ENCODE measurements at regions not wholly inside any gene's neighbourhood (a gene's known extent, or its start where the extent isn't known, plus 50 kb on each side); places are given as distances from the start of the nearest gene placed in this dataset.

DNA sequence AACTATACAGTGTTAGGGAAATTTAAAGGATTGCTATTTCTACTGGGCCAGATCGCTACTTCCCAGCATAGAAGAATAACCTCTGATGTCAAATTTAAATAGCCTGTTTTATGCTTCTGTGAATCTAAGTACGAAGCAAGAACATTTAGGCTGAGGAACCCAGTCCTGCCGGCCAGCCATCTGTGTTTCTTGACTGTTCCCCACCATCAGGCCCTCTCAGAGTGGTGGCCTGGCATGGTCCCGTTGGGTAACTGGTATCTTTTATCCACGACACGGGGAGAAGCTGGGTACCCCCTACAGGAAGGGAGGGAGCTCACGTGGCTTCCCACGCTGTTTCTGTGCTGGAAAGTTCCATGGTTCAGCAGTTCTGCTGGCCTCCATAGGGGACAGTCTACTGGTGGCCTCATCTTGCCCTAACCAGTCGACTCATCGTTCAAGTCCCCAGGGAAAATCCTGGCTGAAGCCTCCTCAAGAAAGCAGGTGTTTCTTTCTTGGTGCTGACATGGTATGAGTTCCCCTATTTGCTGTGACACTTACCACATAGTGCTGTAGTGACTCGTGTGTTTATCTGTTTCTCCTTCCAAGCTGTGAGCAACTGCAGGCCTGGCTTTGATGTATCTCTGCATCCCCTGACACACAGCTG lies 201.7 kb upstream of the NLRP1 start:
- no peak for DNase-seq (ENCODE audit: low spot score)

DNA sequence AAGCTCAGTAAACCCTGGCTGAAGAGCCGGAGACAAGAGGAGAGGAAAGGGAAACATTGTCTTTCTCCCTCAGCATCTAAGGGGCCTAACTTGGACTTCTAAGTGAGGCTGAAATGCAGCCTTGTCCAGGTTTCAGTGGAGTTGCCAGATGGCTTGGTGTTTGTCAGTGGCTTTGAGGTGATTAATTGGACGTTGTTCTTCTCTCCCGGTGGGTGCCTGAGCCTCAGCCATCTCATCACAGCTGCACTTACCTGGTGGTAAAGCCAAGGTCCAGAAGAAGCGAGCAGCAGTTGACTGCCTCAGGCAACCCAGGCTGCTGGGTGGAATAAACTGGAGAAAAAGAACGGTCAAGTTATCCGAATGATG lies 202.2 kb upstream of the NLRP1 start:
- no peak for DNase-seq (ENCODE audit: low spot score)

DNA sequence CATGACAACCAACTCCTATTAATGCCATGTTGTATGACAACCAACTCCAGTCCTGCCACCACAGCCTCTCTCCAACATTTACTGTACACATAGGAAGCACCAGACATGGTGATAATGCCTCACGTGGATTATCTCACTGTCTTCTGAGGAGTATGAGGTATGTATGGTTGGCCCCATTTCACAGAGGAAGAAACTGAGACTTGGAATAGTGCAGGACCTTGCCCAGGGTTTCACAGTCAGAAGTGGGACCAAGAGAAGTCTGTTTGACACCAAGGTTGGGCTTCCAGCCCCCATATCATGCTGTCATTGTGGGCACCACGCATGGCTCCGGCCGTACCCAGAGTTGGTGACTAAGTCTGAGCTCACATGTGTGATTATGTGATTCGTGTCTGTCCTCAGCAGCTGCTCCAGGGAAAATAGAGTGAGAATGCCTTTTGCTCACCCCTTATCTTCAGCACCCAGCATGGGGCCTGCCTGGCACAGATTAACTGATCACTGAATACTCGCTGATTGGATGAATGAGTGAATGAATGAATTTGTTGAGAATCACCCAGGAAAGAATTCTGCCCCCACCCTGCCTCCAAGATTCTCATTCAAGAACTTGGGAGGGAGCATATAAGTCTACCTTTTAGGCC lies 204.1 kb upstream of the NLRP1 start:
- DNase-seq (ENCODE audit: low spot score), result no peak

DNA sequence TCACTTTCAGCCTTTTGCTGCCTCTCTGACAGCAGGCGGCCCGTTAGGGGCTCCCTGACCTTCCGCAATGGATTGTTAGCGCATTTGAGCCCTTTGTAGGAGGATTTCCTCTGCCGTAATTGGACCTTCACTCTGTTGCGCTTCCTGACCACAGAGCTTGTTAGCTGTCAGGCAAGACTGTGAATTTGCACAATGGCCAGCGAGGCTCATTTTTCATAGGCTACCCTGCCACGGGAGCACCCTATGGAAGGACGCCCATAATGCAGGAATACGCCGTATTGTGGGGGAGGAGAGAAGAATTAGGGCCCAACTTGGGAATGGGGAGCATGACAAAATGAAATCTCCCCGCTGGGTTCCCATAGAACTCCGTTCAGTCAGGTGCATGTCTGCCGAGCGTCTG lies 205.2 kb upstream of the NLRP1 start:
- DNase-seq (ENCODE audit: low spot score), result no peak

DNA sequence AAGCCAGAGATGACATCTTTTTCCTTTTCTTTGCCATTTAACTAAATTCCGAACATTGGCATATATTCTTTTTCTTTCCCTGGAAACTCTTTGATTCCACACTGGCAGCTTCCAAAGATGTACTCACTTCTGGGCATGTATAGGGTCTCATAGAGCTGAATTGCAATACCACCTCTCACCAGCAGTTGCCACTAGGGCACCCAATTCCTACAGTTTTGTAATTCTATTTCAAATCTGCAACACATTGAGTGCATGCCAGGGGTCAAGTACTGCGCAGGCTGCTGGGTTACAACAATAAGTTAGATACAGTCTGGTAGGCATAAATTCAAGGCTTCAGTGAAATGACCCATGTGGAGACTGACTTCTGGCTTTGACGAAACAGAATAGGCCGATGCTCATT lies 208.8 kb upstream of the NLRP1 start:
- DNase-seq (ENCODE audit: low spot score), result no peak

DNA sequence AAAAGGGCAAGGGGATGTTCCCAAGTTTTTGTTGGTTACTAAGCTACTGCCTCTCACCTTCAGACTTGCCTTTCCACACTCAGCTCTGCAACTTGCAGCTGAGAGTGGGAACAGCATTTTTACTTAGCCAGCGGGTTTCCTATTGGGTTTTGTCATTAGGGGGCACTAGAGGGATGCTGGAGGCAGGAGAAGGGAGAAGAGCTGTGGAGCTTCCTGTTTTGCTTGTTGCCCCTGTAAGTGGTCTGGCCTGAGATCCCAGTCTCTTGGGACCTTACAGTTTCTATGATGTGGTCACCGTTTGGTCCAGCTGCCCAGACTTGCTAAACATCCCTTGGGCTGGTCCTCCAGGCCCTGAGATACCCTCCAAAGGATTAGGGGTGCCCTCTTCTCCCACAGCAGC lies 209.6 kb upstream of the NLRP1 start:
- DNase-seq (ENCODE audit: low spot score), result no peak

DNA sequence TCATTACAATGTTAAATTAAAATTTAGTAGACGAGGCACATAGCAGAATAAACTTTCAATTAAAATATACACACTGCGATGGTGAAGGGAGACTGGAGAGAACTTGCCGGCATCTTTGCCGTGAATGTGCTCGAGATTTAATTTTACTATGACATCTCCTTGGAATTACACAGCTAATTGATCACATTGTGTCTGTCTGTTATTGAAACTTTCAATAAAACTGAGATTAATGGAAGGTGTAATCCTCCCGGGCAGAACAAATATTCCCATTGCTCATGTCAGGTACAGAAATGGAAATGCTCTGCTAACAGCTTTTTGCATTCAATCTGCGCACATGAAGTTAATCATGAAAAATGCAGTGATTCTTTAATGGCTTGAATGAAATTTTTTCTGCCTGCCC lies 210.1 kb upstream of the NLRP1 start:
- no peak for DNase-seq (ENCODE audit: low spot score)

DNA sequence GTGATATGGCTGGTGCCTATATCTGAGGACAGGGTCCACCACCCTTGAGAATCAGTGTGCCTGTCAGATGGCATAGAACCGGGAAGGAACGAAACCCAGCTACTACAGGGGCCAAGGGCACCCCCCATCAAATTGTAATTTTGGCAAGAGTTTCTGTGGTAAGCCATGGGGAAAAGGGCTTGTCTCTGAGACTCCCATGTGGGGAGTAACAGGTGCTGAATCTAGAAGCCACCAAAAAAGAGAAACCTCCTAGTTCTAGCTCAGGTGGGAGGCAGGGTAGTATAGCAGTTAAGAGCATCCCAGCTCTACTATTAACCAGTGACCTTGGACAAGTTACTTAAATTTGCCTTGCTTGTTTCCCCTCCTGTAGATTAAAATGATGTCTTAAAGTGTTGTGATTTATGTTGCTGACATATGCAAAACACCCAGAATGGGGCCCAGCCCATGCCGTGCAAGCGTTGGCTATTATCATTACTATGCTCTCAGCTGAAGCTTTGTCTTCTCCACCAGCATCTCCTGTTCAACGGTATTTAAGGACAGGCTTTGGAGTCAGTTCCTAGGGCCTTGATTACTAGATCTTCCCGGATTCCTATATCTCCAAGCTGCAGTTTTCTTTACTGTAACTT lies 210.7 kb upstream of the NLRP1 start:
- no peak for DNase-seq (ENCODE audit: low spot score)

DNA sequence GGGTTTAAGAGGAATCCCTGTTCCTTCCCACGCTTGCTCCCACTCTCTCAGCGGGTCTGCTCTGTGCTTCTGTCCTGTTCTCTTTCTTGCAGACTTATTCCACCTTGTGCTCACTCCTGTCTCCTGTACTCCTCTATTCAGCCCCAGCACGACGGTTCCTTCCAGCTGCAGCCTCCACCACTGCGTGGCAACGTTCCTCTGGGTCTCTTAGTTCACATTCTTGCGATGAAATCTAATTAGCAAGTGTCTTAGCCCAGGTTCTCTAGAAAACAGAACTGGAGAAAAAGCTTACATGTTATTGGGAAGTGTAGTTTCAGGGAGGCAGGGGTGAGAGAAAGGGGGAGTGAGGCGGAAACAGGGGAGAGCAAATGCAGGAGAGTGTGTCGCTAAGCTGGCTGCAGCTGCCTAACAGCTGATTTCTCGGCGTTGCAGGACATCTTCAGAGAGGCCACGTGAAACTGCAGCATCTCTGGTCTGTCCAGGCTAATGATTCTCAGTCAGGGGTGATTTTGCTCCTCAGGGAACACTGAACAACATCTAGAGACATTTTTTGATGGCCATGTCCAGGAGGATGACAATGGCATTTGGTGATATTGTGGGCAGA lies 213.2 kb upstream of the NLRP1 start:
- DNase-seq (ENCODE audit: low spot score), result no peak

DNA sequence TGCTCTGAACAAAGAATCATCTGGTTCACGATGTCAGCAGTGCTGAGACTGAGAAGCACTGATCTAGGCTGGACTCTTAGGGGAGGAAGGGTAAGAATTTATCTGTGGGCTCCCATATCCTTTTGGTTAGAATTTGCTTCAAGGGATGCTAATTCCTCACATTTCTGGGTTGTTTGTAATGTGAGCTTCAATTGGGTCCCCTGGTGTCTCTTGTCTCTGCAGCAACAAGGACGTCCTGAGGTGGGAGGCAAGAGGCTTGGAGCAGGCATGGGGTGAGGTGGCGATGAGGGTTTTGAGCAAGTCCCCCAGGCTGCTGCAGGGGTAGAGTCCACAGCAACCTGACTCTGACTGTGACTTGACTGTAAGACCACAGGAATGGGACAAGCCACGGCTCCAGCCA lies 213.8 kb upstream of the NLRP1 start:
- no peak for DNase-seq (ENCODE audit: low spot score)

DNA sequence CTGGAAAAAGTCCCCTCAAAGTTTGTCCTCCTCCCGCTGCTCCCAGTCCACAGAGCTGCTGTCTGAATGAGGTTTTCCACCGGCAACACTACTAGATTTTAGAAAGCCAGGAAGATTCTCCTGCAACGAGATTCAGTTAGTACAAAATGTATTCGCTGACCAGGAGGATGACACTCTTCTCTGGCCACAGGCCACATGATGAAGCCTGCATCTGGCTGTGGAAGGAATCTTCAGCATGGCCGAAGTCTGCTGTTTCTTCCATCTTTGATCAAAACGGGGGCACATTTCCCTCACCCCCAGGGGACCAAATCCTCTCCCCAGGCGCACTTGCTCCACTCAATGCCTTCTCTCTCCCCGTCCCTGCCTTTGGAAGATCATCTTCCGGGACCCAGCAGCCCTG lies 215.8 kb upstream of the NLRP1 start:
- DNase-seq (ENCODE audit: low spot score), result no peak

DNA sequence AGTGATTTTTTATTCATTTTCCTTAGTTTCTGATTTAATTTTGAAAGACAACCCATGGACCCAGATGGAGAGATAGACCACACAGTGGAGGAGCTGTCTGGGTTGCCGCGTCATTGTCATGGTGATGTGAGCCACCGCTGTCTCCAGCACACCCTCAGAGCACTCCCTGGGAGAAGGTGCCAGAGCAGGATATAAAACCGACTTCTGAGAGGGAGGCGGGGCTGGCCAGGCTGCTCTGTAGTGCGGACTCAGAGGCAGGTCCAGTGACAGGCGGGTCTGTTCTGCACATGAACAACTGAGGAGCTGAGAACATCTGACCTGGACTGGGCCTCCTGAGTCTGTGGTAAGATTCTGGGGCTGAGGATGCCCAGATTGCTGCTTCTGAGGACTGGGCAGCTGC lies 216.3 kb upstream of the NLRP1 start:
- DNase-seq (ENCODE audit: low spot score), result no peak

DNA sequence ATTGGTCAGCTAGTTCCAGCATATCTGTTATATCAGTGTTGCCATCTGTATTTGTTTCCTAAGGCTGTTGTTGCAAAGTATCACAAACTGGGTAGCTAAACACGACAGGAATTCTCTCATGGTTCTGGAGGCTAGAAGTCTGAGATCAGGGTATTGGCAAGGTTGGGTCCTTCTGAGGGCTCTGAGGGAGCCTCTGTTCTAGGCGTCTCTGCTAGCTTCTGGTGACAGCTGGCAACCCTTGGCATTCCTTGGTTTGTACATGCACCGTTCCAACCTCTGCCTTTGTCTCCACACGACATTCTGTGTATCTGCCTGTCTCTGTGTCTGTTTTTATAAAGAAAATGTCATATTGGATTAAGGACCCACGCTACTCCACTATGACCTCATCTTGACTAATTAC lies 219.9 kb upstream of the NLRP1 start:
- no peak for DNase-seq (ENCODE audit: low spot score)

DNA sequence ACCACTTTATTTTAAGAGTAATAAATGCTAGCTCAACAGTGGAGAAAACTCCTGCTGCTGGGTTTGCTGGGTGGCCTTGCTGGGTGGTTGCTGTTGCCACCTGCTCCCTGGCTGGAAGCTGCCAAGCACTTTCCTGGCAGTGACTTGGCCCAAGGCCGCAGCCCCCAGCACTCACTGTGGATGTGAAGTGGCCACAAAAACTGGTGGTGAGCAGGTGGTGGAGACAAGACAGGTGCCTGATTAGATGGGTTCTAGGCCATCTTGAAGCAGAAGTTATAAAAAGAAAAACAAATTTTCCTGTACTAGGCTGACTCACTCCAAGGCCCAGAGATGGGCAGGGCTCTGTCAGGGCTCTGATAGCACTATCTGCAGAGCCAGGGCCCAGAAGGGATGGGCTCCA lies 224.7 kb upstream of the NLRP1 start:
- DNase-seq (ENCODE audit: low spot score), result no peak

DNA sequence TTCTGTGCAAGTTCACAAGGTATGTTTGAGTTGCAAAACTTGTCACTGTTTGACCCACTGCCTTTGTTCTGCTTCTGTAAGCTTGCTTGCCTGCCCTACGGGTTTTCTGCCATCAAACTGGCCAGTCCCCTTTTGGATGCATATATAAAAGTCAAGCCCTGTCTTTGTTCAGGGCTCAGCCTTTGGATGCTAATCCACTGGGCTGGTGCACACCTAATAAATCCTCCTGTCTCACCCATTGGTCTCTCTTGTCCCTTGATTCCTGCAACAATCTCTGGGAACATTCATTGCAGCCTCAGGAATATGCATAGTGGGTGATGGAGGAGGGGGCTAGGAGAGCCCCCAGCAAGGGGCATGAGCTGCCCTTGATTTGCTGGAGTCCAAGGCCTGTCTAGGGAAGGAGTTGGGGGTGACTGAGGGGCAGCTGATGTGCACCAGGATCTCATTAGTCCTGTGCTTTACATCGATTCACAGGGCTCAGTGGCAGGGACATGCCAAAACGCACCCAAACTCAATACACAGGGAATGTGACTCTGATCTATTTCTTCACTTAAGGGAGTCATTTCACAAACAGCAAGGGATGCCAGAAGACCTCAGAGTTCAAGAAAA lies 225.4 kb upstream of the NLRP1 start:
- no peak for DNase-seq (ENCODE audit: low spot score)

DNA sequence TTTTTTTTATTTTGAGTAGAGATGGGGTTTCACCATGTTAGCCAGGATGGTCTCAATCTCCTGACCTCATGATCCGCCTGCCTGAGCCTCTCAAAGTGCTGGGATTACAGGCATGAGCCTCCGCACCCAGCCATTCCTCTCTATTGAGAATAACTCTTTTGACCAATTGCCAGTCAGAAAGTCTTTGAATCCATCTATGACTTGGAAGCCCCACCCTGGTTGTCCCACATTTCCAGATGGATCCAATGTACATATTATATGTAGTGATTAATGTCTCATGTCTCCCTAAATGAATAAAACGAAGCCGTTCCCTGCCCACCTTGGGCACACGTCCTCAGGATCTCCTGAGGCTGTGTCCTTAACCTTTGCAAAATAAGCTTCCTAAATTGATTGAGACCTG lies 228.3 kb upstream of the NLRP1 start:
- DNase-seq (ENCODE audit: low spot score), result no peak

DNA sequence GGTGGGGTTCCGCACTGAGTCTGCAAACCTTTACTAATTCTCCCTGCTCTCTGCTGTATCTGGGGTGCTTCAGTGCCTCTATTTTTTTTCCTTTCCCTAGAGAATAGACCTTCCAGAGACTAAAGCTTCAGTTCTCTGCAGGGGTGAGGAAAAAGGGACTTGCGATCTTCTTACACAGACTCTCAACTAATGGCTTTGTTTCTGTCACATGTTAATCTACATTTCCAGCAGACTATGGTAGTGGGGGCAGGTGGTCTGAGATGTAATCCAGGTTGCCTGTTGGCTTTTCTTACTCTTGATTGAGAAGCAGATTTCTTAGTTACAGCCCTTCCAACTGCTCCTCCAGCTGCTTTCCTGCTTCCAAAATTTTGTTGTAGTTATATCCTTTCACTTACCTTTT lies 229.0 kb upstream of the NLRP1 start:
- no peak for DNase-seq (ENCODE audit: low spot score)

DNA sequence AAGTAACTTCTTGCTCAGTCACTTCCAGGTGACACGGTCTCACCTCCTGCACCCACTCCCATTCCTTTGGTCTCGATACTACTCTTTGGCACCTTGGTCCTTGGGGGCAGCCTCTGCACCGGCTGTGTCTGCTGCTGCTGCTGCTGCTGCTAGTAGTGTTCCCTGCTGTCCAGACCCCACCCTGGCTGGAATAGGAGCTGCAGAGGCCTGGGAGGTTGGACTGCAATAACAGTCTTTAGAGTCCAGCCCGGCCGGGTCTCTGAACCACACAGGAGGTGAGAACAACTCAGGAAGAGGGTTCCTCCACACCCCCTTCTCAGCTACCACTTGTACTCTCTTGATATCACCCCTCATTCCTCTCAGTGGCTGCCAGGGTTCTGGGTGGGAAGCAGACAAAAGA lies 231.1 kb upstream of the NLRP1 start:
- DNase-seq (ENCODE audit: low spot score), result no peak

DNA sequence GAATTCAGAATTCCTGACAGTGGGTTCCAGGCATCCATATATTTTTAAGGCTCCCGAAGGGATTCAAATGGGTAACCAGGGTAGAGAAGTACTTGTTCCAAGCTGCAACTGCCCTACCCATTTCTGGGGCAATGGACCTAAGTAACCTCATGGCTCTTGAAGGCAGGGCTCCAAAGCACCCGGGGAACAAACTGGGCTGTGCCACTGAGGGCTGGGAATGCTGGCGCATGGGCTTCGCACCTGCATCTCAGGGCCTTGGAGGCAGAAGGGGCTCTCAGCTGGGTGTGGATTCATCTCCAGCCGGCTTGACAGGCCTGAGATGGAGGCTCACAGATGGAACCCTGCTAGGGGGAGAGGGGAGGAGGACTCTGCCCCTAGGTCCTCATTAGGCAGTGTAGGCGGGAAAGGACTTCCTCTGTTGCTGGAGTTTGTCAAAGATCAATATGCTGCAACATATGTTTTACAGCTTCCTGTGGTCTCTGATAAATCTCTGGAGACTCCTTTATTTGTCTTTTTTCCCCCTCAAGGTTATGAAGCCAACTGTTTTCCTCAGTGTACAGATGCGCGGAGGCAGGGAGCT lies 232.3 kb upstream of the NLRP1 start:
- no peak for DNase-seq (ENCODE audit: low spot score)

DNA sequence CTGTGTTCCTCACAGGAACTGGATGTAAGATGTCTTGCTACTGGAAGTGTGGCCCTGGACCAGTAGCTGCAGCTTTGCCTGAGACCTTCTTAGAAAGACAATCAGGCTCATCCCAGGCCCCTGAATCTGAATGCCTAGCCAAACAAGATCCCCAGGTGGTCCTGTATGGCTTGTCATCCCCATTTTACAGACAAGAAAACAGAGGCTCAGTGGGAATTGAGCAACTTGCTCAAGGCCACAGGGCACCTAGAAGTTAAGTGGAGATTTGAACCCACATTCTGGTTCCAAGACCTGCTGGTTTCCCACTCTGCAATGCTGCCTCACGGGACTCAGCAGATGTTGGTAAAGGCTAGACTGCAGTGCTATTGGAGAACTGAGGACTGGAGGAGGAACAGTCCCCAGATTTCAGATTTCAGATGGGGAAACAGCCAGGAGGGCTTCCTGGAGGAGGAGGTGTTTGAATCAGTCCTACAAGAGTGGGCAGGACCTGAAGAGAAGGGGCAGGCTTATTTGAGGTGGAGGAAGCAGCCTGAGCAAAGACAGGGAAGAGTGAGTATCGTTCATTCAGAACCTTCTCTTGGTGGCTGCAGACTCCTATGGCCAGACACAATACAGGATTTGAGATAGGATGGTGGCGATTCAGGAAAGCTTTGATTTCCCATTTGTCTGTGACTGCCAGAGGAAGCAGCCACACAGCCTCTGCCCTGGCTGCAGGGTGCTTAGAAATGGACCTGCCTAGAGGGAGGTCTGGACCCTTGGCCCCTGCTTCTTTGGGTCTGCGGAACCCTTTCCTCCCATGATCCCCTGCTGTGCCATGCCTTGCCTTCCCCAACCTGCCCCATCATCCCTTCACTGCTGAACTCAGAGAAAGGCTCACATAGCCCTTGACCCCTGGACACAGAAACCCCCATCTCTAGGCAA lies 233.4 kb upstream of the NLRP1 start:
- no peak for DNase-seq (ENCODE audit: low spot score)

DNA sequence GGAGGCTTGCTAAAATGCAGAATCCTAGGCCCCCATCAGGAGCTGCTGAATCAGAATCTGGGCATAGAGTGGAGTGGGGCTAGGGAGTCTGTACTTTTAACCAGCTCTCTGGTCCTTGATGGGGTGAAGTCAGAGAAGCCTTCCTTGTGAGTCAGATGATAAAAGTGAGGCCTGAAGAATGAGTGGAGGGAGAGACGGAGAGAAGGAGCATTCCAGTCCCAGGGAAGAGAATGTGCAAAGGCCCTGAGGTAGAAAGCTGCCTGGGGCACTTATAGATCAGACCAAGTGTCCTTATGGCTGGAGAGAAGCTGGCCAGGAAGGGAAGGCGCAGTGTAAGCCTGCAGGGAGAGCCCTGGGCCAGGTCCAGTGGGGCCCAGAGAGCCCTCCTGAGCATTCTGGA lies 235.1 kb upstream of the NLRP1 start:
- DNase-seq (ENCODE audit: low spot score), result no peak

Measured in CD4-positive, alpha-beta T cell treated with Interleukin-6 at 100 ng/mL for 8 hours (primary cell).